ENCODE measurements at regions not wholly inside any gene's neighbourhood (a gene's known extent, or its start where the extent isn't known, plus 50 kb on each side); places are given as distances from the start of the nearest gene placed in this dataset.

- 82 to 90% methylated on average over 3 of the region's 3 CpGs for WGBS, 2 donors
- H3K4me1 ChIP-seq = no peaks in the 10 kb centered on the region
- ATAC-seq (ENCODE audit: low FRiP score in 2 of 2) (no peak), DNase-seq (no peak)
- no peaks in the 10 kb centered on the region for H3K27me3 ChIP-seq
- TF ChIP-seq CTCF (IDR thresholded peaks at IDR 0.05) = no peak
- no peak for TF ChIP-seq EP300 (IDR thresholded peaks at IDR 0.05)
- TF ChIP-seq POLR2AphosphoS5 (IDR thresholded peaks at IDR 0.05) = no peak
- TF ChIP-seq POLR2A (IDR thresholded peaks at IDR 0.05) = no peak
- no peaks in the 10 kb centered on the region for H3K36me3 ChIP-seq
- H3K27ac ChIP-seq = no peak overlapping the region
- no peak overlapping the region for H3K4me3 ChIP-seq
- H3K9me3 ChIP-seq = no peaks in the 10 kb centered on the region
These were observed 738.2 kb downstream of the ARAP2 start for GRCh38 chr4:35506161-35506560.

- Histone ChIP-seq H3K27me3 (no peaks in the 10 kb centered on the region), H3K4me1 (no peaks in the 10 kb centered on the region), H3K9me3 (no peaks in the 10 kb centered on the region), H3K4me3 (no peak overlapping the region), H3K27ac (no peak overlapping the region), H3K36me3 (no peaks in the 10 kb centered on the region)
- no peak for DNase-seq
- ATAC-seq (ENCODE audit: low FRiP score in 2 of 2) = no peak
- TF ChIP-seq CTCF (IDR thresholded peaks at IDR 0.05) (no peak), POLR2AphosphoS5 (IDR thresholded peaks at IDR 0.05) (no peak), EP300 (IDR thresholded peaks at IDR 0.05) (no peak), POLR2A (IDR thresholded peaks at IDR 0.05) (no peak)
- 86 to 88% methylated on average over 4 of the region's 4 CpGs for WGBS, 2 donors
These were observed 732.5 kb downstream of the ARAP2 start for GRCh38 chr4:35511851-35512250.

- Histone ChIP-seq H3K9me3 (no peaks in the 10 kb centered on the region), H3K27ac (no peak overlapping the region), H3K4me1 (no peaks in the 10 kb centered on the region), H3K27me3 (no peaks in the 10 kb centered on the region), H3K4me3 (no peak overlapping the region), H3K36me3 (no peaks in the 10 kb centered on the region)
- no peak for TF ChIP-seq CTCF (IDR thresholded peaks at IDR 0.05)
- no peak for TF ChIP-seq POLR2AphosphoS5 (IDR thresholded peaks at IDR 0.05)
- no peak for TF ChIP-seq POLR2A (IDR thresholded peaks at IDR 0.05)
- TF ChIP-seq EP300 (IDR thresholded peaks at IDR 0.05) = no peak
- DNase-seq = no peak
- ATAC-seq (ENCODE audit: low FRiP score in 2 of 2) = no peak
- 80 to 83% methylated on average over 1 of the region's 1 CpG for WGBS, 2 donors
These were observed 728.2 kb downstream of the ARAP2 start for GRCh38 chr4:35516102-35516501.

- no peak for ATAC-seq (ENCODE audit: low FRiP score in 2 of 2)
These were observed 724.3 kb downstream of the ARAP2 start for GRCh38 chr4:35520059-35520458.

More at GRCh38 chr4:35520059-35520458, 724.3 kb downstream of the ARAP2 start:
- H3K36me3 ChIP-seq = no peaks in the 10 kb centered on the region
- H3K4me3 ChIP-seq = no peak overlapping the region
- no peaks in the 10 kb centered on the region for H3K27me3 ChIP-seq
- 16 to 38% methylated on average over 1 of the region's 1 CpG for WGBS, 2 donors
- H3K4me1 ChIP-seq = no peaks in the 10 kb centered on the region
- no peak overlapping the region for H3K27ac ChIP-seq
- no peaks in the 10 kb centered on the region for H3K9me3 ChIP-seq
- DNase-seq = no peak
- no peak for TF ChIP-seq EP300 (IDR thresholded peaks at IDR 0.05)
- no peak for TF ChIP-seq CTCF (IDR thresholded peaks at IDR 0.05)
